GM21786 (cell line): ENCODE measurements at regions not wholly inside any gene's neighbourhood (a gene's known extent, or its start where the extent isn't known, plus 50 kb on each side); places are given as distances from the start of the nearest gene placed in this dataset.

ENCODE experiments used
- ATAC-seq: cut with Tn5 transposase; IDR thresholded peaks from one replicate; pipeline ENCODE4 v1.9.1; 2021; ENCODE audit not compliant: unreplicated experiment

GRCh38 chr10:56653289-56653688, 292.2 kb upstream of the ZWINT start:
- no peak for ATAC-seq

- ATAC-seq = no peak
These were observed 285.5 kb upstream of the ZWINT start for GRCh38 chr10:56646329-56647111.

GRCh38 chr10:56633876-56634452, 272.9 kb upstream of the ZWINT start:
- peak; percentile 98 for ATAC-seq

- peak; percentile 40 for ATAC-seq
These were observed 271.5 kb upstream of the ZWINT start for GRCh38 chr10:56632537-56632936.

- peak; percentile 81 for ATAC-seq
These were observed 263.0 kb upstream of the ZWINT start for GRCh38 chr10:56624082-56624481.

GRCh38 chr10:56623064-56623463, 262.0 kb upstream of the ZWINT start:
- no peak for ATAC-seq

- ATAC-seq = peak; percentile 80
These were observed 261.4 kb upstream of the ZWINT start for GRCh38 chr10:56622335-56622973.

GRCh38 chr10:56606202-56606601, 245.1 kb upstream of the ZWINT start:
- ATAC-seq = no peak

GRCh38 chr10:56605051-56605450, 244.0 kb upstream of the ZWINT start:
- no peak for ATAC-seq

GRCh38 chr10:56604624-56605023, 243.6 kb upstream of the ZWINT start:
- ATAC-seq = no peak

GRCh38 chr10:56599201-56599600, 238.1 kb upstream of the ZWINT start:
- ATAC-seq = no peak

GRCh38 chr10:56596257-56596656, 235.2 kb upstream of the ZWINT start:
- ATAC-seq = peak; percentile 67

GRCh38 chr10:56593120-56593519, 232.1 kb upstream of the ZWINT start:
- no peak for ATAC-seq

GRCh38 chr10:56586461-56586891, 225.4 kb upstream of the ZWINT start:
- no peak for ATAC-seq

GRCh38 chr10:56585447-56586171, 224.6 kb upstream of the ZWINT start:
- no peak for ATAC-seq

- ATAC-seq = no peak
These were observed 222.3 kb upstream of the ZWINT start for GRCh38 chr10:56583316-56583715.

GRCh38 chr10:56567580-56567979, 206.5 kb upstream of the ZWINT start:
- ATAC-seq = no peak

- ATAC-seq = no peak
These were observed 200.3 kb upstream of the ZWINT start for GRCh38 chr10:56561336-56561735.

GRCh38 chr10:56551037-56551436, 190.0 kb upstream of the ZWINT start:
- ATAC-seq = no peak

- ATAC-seq = no peak
These were observed 186.1 kb upstream of the ZWINT start for GRCh38 chr10:56547163-56547562.

GRCh38 chr10:56537984-56538383, 176.9 kb upstream of the ZWINT start:
- ATAC-seq = no peak

GRCh38 chr10:56522166-56522565, 161.1 kb upstream of the ZWINT start:
- ATAC-seq = no peak
